ENCODE measurements at regions not wholly inside any gene's neighbourhood (a gene's known extent, or its start where the extent isn't known, plus 50 kb on each side); places are given as distances from the start of the nearest gene placed in this dataset.

- TF ChIP-seq POLR2A (IDR thresholded peaks at IDR 0.05), result no peak
- TF ChIP-seq, protein P1, sequence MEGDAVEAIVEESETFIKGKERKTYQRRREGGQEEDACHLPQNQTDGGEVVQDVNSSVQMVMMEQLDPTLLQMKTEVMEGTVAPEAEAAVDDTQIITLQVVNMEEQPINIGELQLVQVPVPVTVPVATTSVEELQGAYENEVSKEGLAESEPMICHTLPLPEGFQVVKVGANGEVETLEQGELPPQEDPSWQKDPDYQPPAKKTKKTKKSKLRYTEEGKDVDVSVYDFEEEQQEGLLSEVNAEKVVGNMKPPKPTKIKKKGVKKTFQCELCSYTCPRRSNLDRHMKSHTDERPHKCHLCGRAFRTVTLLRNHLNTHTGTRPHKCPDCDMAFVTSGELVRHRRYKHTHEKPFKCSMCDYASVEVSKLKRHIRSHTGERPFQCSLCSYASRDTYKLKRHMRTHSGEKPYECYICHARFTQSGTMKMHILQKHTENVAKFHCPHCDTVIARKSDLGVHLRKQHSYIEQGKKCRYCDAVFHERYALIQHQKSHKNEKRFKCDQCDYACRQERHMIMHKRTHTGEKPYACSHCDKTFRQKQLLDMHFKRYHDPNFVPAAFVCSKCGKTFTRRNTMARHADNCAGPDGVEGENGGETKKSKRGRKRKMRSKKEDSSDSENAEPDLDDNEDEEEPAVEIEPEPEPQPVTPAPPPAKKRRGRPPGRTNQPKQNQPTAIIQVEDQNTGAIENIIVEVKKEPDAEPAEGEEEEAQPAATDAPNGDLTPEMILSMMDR (IDR thresholded peaks at IDR 0.05), result no peak
- no peak for TF ChIP-seq EP300 (IDR thresholded peaks at IDR 0.05)
Measured at GRCh38 chr7:94161476-94161875, 157.3 kb upstream of the BET1 start.

Measured in tibial nerve (tissue), 4 donors.